ENCODE measurements at regions not wholly inside any gene's neighbourhood (a gene's known extent, or its start where the extent isn't known, plus 50 kb on each side); places are given as distances from the start of the nearest gene placed in this dataset.

DNA sequence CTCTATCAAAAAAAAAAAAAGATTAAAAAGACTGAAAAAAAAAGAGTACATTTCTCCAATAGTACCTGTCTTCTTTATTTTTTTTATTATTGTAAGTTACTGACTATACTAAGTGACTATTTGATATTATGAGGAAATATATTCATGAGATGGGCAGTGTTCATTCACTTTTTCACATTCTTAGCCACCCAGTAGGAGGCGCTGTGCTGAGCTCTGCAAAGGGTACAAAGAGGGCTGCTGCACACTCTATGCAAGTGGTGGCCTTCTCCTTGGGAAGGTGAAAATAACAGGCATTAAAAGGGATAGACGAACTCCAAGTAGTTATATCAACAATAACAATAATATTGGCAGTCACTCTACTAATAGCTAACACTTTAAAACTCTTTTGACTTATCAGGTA is 1034.9 kb upstream of the FANCL start:
- Histone ChIP-seq H3K4me1 (no peaks in the 10 kb centered on the region), H3K9me3 (no peaks in the 10 kb centered on the region), H3K27ac (no peak overlapping the region), H3K36me3 (no peaks in the 10 kb centered on the region), H3K27me3 (no peaks in the 10 kb centered on the region), H3K4me3 (no peak overlapping the region)
- no peak for DNase-seq
- intact Hi-C loops (cut with DNase I; ENCODE audit: low total_unique reads), result no loop called here
- TF ChIP-seq, protein P1, sequence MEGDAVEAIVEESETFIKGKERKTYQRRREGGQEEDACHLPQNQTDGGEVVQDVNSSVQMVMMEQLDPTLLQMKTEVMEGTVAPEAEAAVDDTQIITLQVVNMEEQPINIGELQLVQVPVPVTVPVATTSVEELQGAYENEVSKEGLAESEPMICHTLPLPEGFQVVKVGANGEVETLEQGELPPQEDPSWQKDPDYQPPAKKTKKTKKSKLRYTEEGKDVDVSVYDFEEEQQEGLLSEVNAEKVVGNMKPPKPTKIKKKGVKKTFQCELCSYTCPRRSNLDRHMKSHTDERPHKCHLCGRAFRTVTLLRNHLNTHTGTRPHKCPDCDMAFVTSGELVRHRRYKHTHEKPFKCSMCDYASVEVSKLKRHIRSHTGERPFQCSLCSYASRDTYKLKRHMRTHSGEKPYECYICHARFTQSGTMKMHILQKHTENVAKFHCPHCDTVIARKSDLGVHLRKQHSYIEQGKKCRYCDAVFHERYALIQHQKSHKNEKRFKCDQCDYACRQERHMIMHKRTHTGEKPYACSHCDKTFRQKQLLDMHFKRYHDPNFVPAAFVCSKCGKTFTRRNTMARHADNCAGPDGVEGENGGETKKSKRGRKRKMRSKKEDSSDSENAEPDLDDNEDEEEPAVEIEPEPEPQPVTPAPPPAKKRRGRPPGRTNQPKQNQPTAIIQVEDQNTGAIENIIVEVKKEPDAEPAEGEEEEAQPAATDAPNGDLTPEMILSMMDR (IDR thresholded peaks at IDR 0.05), result peak in 1 of 5 experiments; percentile 14
- TF ChIP-seq POLR2A (IDR thresholded peaks at IDR 0.05), result no peak
- no peak for TF ChIP-seq EP300 (IDR thresholded peaks at IDR 0.05; ENCODE audit: low read depth)
- in situ Hi-C loops (cut with MboI; ENCODE audit: low pct_ligation_motif_present in 1 of 4, low pct_unique_long_range_greater_than_20kb in 1 of 4, low sequenced_read_pairs in 3 of 4), result loop anchor here in 1 of 4 donors (25.0 kb wide), 1 partner anchor 1311 kb away; no protein-coding TSS in a partner anchor
- 59 to 60% methylated on average over 1 to 2 of the region's 2 CpGs for WGBS, 2 donors (ENCODE audit: low coverage in 1 of 2)

DNA sequence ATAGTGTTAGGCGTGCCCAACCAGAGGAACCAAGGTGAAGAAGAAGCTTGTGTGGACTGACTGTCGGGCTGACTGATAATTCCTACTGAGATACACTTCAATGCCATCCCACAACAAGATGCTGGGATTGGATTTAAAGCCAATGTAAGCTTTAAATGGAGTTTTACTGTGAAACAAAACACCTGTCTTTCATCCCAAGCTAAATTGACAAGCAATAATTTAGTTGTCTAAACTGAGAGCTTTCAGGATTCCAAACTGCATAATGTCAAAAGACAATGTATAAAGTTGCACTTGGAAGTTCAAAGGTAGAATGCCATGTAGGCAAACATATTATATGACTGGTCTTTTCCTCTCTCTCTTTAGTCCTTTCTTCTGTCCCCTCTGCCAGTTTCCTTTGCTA is 1025.3 kb upstream of the FANCL start:
- no peak for DNase-seq
- Histone ChIP-seq H3K27ac (no peak overlapping the region), H3K4me3 (no peak overlapping the region), H3K27me3 (no peaks in the 10 kb centered on the region), H3K36me3 (no peaks in the 10 kb centered on the region), H3K4me1 (no peaks in the 10 kb centered on the region), H3K9me3 (no peaks in the 10 kb centered on the region)
- no peak for TF ChIP-seq EP300 (IDR thresholded peaks at IDR 0.05; ENCODE audit: low read depth)
- in situ Hi-C loops (cut with MboI; ENCODE audit: low pct_ligation_motif_present in 1 of 4, low pct_unique_long_range_greater_than_20kb in 1 of 4, low sequenced_read_pairs in 3 of 4) (no loop called here), intact Hi-C loops (cut with DNase I; ENCODE audit: low total_unique reads) (no loop called here)
- WGBS, 2 donors (ENCODE audit: low coverage in 1 of 2), result 83% methylated on average over 2 of the region's 2 CpGs

DNA sequence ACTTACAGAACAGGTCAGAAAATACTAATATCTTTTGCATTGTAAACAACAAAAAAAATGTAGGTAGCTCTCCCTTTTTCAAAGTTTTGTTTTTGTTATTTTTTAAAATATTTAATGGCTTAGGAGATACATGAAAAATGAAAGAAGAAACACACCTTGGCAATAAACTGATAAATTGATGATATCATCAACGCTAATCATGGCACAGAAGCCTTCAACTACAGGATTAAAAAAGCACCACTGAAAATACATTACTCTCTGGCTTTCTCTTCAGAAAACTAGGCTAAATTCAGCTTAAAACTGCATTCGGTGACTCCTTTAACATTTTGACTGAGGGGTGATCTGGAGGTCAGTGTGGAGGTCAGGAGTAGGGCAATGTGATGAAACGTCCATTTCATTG is 1018.8 kb upstream of the FANCL start:
- TF ChIP-seq POLR2A (IDR thresholded peaks at IDR 0.05), result no peak
- TF ChIP-seq POLR2AphosphoS5 (IDR thresholded peaks at IDR 0.05), result no peak
- TF ChIP-seq, protein P1 (IDR thresholded peaks at IDR 0.05), result no peak
- TF ChIP-seq EP300 (IDR thresholded peaks at IDR 0.05; ENCODE audit: low read depth), result no peak
- intact Hi-C loops (cut with DNase I; ENCODE audit: low total_unique reads) (no loop called here), in situ Hi-C loops (cut with MboI; ENCODE audit: low pct_ligation_motif_present in 1 of 4, low pct_unique_long_range_greater_than_20kb in 1 of 4, low sequenced_read_pairs in 3 of 4) (no loop called here)
- no peaks in the 10 kb centered on the region for H3K4me1 ChIP-seq
- H3K27me3 ChIP-seq, result no peaks in the 10 kb centered on the region
- 61 to 70% methylated on average over 3 of the region's 3 CpGs for WGBS, 2 donors (ENCODE audit: low coverage in 1 of 2)
- no peak overlapping the region for H3K27ac ChIP-seq
- H3K4me3 ChIP-seq, result no peak overlapping the region
- no peaks in the 10 kb centered on the region for H3K36me3 ChIP-seq
- no peak for DNase-seq
- H3K9me3 ChIP-seq, result no peaks in the 10 kb centered on the region

DNA sequence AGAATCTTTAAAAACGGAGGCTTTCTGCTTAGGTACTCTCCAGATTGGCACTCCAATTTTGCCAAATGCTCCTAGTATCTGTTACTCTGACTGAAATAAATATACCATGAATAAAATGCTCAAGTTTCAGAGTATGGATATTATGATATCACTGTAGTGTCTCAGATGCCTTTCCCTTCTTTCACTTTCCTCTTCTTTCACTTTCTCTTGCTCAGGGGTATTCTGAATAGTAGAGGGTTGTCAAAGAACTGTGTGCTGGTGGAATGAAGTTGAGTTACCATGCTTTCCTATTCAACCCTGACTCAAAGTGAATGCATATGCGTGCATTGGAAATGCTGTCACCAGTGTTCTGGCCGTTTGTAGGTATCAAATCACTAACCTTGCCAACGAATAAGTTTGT is 1015.2 kb upstream of the FANCL start:
- in situ Hi-C loops (cut with MboI; ENCODE audit: low pct_ligation_motif_present in 1 of 4, low pct_unique_long_range_greater_than_20kb in 1 of 4, low sequenced_read_pairs in 3 of 4), result no loop called here

DNA sequence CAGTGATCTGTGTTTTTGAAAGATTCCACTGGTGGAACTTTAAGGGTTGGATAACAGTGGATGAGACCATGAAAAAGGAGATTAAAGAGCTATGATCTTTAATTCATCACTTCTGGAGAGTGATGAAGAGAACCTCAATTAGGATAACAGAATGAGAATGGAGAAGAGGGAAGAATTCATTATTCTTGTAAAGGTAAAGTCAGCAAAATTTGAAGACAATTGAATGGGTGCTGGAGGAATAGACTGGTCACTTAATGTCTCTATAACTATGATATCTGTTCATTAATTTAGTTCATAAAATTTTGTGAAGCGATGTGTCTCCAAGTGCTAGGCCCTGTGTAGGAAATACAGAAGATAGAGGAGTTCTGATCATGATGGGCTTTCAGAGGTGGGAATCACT is 1013.2 kb upstream of the FANCL start:
- Histone ChIP-seq H3K27ac (no peak overlapping the region), H3K4me1 (no peaks in the 10 kb centered on the region), H3K27me3 (no peaks in the 10 kb centered on the region), H3K36me3 (no peaks in the 10 kb centered on the region), H3K9me3 (no peaks in the 10 kb centered on the region), H3K4me3 (no peak overlapping the region)
- intact Hi-C loops (cut with DNase I; ENCODE audit: low total_unique reads), result no loop called here
- in situ Hi-C loops (cut with MboI; ENCODE audit: low pct_ligation_motif_present in 1 of 4, low pct_unique_long_range_greater_than_20kb in 1 of 4, low sequenced_read_pairs in 3 of 4), result no loop called here
- DNase-seq, result no peak
- TF ChIP-seq POLR2AphosphoS5 (IDR thresholded peaks at IDR 0.05) (no peak), EP300 (IDR thresholded peaks at IDR 0.05; ENCODE audit: low read depth) (no peak), POLR2A (IDR thresholded peaks at IDR 0.05) (no peak)
- TF ChIP-seq, protein P1 (IDR thresholded peaks at IDR 0.05), result no peak
- 75 to 85% methylated on average over 1 of the region's 1 CpG for WGBS, 2 donors (ENCODE audit: low coverage in 1 of 2)

More for the DNA sequence above, 1015.2 kb upstream of the FANCL start:
- H3K4me3 ChIP-seq, result no peak overlapping the region
- H3K27me3 ChIP-seq, result no peaks in the 10 kb centered on the region
- 75 to 81% methylated on average over 1 to 4 of the region's 4 CpGs for WGBS, 2 donors (ENCODE audit: low coverage in 1 of 2)
- no peaks in the 10 kb centered on the region for H3K9me3 ChIP-seq
- intact Hi-C loops (cut with DNase I; ENCODE audit: low total_unique reads), result no loop called here
- no peaks in the 10 kb centered on the region for H3K36me3 ChIP-seq
- no peak for DNase-seq
- H3K4me1 ChIP-seq, result no peaks in the 10 kb centered on the region
- no peak overlapping the region for H3K27ac ChIP-seq
- TF ChIP-seq, protein P1 (IDR thresholded peaks at IDR 0.05), result no peak
- TF ChIP-seq POLR2A (IDR thresholded peaks at IDR 0.05), result no peak
- no peak for TF ChIP-seq POLR2AphosphoS5 (IDR thresholded peaks at IDR 0.05)
- TF ChIP-seq EP300 (IDR thresholded peaks at IDR 0.05; ENCODE audit: low read depth), result no peak

All from transverse colon (tissue), 4 donors.